ENCODE measurements at regions not wholly inside any gene's neighbourhood (a gene's known extent, or its start where the extent isn't known, plus 50 kb on each side); places are given as distances from the start of the nearest gene placed in this dataset.

DNA sequence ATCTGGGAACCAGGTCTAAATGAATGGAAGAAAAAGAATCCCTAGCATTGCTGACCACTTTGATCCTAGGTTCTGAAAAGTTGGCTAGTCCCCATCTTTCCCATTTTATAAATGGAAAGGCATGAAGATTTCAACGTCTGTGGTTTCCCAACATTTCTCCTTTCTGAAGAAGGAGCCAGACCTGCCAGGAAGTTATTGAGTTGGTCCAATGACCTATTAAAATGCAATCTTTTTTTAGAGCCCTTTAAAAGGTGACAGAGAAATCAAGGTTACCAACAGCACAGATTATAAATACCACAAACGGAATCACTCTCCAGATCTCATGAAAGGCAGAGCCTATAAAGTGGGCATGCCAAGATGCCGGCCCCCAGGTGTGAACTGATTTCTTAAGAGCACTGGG lies 505.6 kb upstream of the THBS1 start:
- TF ChIP-seq, protein P1, sequence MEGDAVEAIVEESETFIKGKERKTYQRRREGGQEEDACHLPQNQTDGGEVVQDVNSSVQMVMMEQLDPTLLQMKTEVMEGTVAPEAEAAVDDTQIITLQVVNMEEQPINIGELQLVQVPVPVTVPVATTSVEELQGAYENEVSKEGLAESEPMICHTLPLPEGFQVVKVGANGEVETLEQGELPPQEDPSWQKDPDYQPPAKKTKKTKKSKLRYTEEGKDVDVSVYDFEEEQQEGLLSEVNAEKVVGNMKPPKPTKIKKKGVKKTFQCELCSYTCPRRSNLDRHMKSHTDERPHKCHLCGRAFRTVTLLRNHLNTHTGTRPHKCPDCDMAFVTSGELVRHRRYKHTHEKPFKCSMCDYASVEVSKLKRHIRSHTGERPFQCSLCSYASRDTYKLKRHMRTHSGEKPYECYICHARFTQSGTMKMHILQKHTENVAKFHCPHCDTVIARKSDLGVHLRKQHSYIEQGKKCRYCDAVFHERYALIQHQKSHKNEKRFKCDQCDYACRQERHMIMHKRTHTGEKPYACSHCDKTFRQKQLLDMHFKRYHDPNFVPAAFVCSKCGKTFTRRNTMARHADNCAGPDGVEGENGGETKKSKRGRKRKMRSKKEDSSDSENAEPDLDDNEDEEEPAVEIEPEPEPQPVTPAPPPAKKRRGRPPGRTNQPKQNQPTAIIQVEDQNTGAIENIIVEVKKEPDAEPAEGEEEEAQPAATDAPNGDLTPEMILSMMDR (IDR thresholded peaks at IDR 0.05; ENCODE audit: insufficient read depth, low read depth, low read length): no peak
- TF ChIP-seq EZH2 (IDR thresholded peaks at IDR 0.05; ENCODE audit: insufficient read depth, low read length): no peak
